HEK293 (cell line): ENCODE measurements at regions not wholly inside any gene's neighbourhood (a gene's known extent, or its start where the extent isn't known, plus 50 kb on each side); places are given as distances from the start of the nearest gene placed in this dataset.
A peak's percentile ranks its signal among the peaks of the same experiment; 100 is the strongest.

Experiments
- CTCF ChIA-PET: fragments of 350-600 bp; formaldehyde crosslinking; extraction: SDS; loops from one replicate; lab custom pipeline; 2021; ENCODE audit warnings: antibody characterized with exemption; lab: Yijun Ruan, JAX
- POLR2A ChIA-PET: fragments of 300-600 bp; formaldehyde crosslinking; extraction: SDS; loops from one replicate; lab custom pipeline; 2020; ENCODE audit warnings: antibody characterized with exemption, inconsistent platforms; lab: Yijun Ruan, JAX
- H3K27ac ChIP-seq: fragments of 200-500 bp; sonication (Bioruptor generic); 2 replicates; pipeline ENCODE4 v1.5.1; 2014; ENCODE audit warnings: low read depth, low read length, control low read depth, inconsistent platforms; ENCODE audit errors: extremely low read depth
- H3K36me3 ChIP-seq, 2 experiments: fragments of 200-500 bp in 1 of 2; sonication (Bioruptor generic) in 1 of 2; 1 replicate in 1 of 2; 2 replicates in 1 of 2; pipeline ENCODE4 v1.5.1; 2014 to 2017; ENCODE audit warnings: inconsistent platforms in 2 of 2, low read length in 2 of 2; ENCODE audit not compliant: control insufficient read depth in 2 of 2, insufficient read depth in 1 of 2
- H3K4me1 ChIP-seq: fragments of 200-500 bp; sonication (Bioruptor generic); 2 replicates; pipeline ENCODE4 v1.5.1; 2014; ENCODE audit warnings: mild to moderate bottlenecking, low read length, inconsistent platforms; ENCODE audit not compliant: control insufficient read depth, insufficient read depth
- H3K4me3 ChIP-seq: 2 replicates; pipeline ENCODE4 v1.5.1; 2011; ENCODE audit warnings: low read depth, mild to moderate bottlenecking, control low read depth, low read length, moderate library complexity
- H3K9me3 ChIP-seq: fragments of 200-500 bp; sonication (Bioruptor generic); 2 replicates; pipeline ENCODE4 v1.5.1; 2014; ENCODE audit warnings: low read depth, low read length, inconsistent platforms; ENCODE audit not compliant: control insufficient read depth, insufficient read depth
- KLF8 ChIP-seq: fragments of 450-650 bp; formaldehyde crosslinking; IDR thresholded peaks from 2 replicates; pipeline ENCODE4 v1.5.1; 2016; ENCODE audit warnings: missing biosample characterization, missing genetic modification characterization
- OSR2 ChIP-seq: fragments of 450-650 bp; formaldehyde crosslinking; IDR thresholded peaks from 2 replicates; pipeline ENCODE4 v1.5.1; 2016; ENCODE audit warnings: missing biosample characterization, missing genetic modification characterization
- REPIN1 ChIP-seq: fragments of 450-650 bp; formaldehyde crosslinking; IDR thresholded peaks from 2 replicates; pipeline ENCODE4 v1.5.1; 2017; ENCODE audit warnings: missing biosample characterization, missing genetic modification characterization, low read depth
- TRIM28 ChIP-seq: IDR thresholded peaks from 2 replicates; pipeline ENCODE4 v1.6.1; 2011; ENCODE audit warnings: low read length, control low read depth, borderline replicate concordance
- WT1 ChIP-seq: fragments of 450-650 bp; formaldehyde crosslinking; IDR thresholded peaks from 2 replicates; pipeline ENCODE4 v1.5.1; 2016; ENCODE audit warnings: missing biosample characterization, missing genetic modification characterization
- ZBTB7A ChIP-seq: fragments of 450-650 bp; formaldehyde crosslinking; IDR thresholded peaks from 2 replicates; pipeline ENCODE4 v1.5.1; 2016; ENCODE audit warnings: low read depth, missing biosample characterization, missing genetic modification characterization
- ZFP3 ChIP-seq: fragments of 450-650 bp; formaldehyde crosslinking; IDR thresholded peaks from 2 replicates; pipeline ENCODE4 v1.5.1; 2016; ENCODE audit warnings: low read depth, missing biosample characterization, missing genetic modification characterization
- ZFP69B ChIP-seq: fragments of 450-650 bp; formaldehyde crosslinking; IDR thresholded peaks from 2 replicates; pipeline ENCODE4 v1.5.1; 2016; ENCODE audit warnings: missing biosample characterization, missing genetic modification characterization
- ZNF114 ChIP-seq: fragments of 450-650 bp; formaldehyde crosslinking; IDR thresholded peaks from 2 replicates; pipeline ENCODE4 v1.5.0; 2017; ENCODE audit warnings: missing biosample characterization, missing genetic modification characterization
- ZNF169 ChIP-seq: fragments of 450-650 bp; formaldehyde crosslinking; IDR thresholded peaks from 2 replicates; pipeline ENCODE4 v1.5.1; 2016; ENCODE audit warnings: missing biosample characterization, missing genetic modification characterization
- ZNF202 ChIP-seq: fragments of 450-650 bp; formaldehyde crosslinking; IDR thresholded peaks from 2 replicates; pipeline ENCODE4 v1.5.1; 2016; ENCODE audit warnings: missing biosample characterization, missing genetic modification characterization, borderline replicate concordance
- ZNF214 ChIP-seq: fragments of 450-650 bp; formaldehyde crosslinking; IDR thresholded peaks from 2 replicates; pipeline ENCODE4 v1.5.1; 2017; ENCODE audit warnings: missing biosample characterization, mild to moderate bottlenecking, missing genetic modification characterization, borderline replicate concordance
- ZNF221 ChIP-seq: fragments of 450-650 bp; formaldehyde crosslinking; IDR thresholded peaks from 2 replicates; pipeline ENCODE4 v1.5.1; 2017; ENCODE audit warnings: missing biosample characterization, missing genetic modification characterization, borderline replicate concordance
- ZNF23 ChIP-seq: fragments of 450-650 bp; formaldehyde crosslinking; IDR thresholded peaks from 2 replicates; pipeline ENCODE4 v1.5.1; 2016; ENCODE audit warnings: missing biosample characterization, missing genetic modification characterization, borderline replicate concordance
- ZNF366 ChIP-seq: fragments of 450-650 bp; formaldehyde crosslinking; conservative IDR thresholded peaks from 2 replicates; pipeline ENCODE4 v1.5.1; 2016; ENCODE audit warnings: missing biosample characterization, missing genetic modification characterization
- ZNF404 ChIP-seq: fragments of 450-650 bp; formaldehyde crosslinking; IDR thresholded peaks from 2 replicates; pipeline ENCODE4 v1.5.1; 2017; ENCODE audit warnings: missing biosample characterization, missing genetic modification characterization
- ZNF416 ChIP-seq: fragments of 450-650 bp; formaldehyde crosslinking; IDR thresholded peaks from 2 replicates; pipeline ENCODE4 v1.5.1; 2016; ENCODE audit warnings: missing biosample characterization, missing genetic modification characterization
- ZNF571 ChIP-seq: fragments of 450-650 bp; formaldehyde crosslinking; IDR thresholded peaks from 2 replicates; pipeline ENCODE4 v1.5.0; 2017; ENCODE audit warnings: missing biosample characterization, missing genetic modification characterization
- ZNF596 ChIP-seq: fragments of 450-650 bp; IDR thresholded peaks from 2 replicates; pipeline ENCODE4 v1.5.0; 2018; ENCODE audit warnings: missing biosample characterization, mild to moderate bottlenecking, missing genetic modification characterization, moderate library complexity
- ZNF629 ChIP-seq: fragments of 450-650 bp; formaldehyde crosslinking; IDR thresholded peaks from 2 replicates; pipeline ENCODE4 v1.5.1; 2017; ENCODE audit warnings: missing biosample characterization, missing genetic modification characterization
- ZNF701 ChIP-seq: fragments of 450-650 bp; formaldehyde crosslinking; IDR thresholded peaks from 2 replicates; pipeline ENCODE4 v1.5.1; 2016; ENCODE audit warnings: missing biosample characterization, missing genetic modification characterization
- ZNF747 ChIP-seq: fragments of 450-650 bp; formaldehyde crosslinking; IDR thresholded peaks from 2 replicates; pipeline ENCODE4 v1.5.1; 2016; ENCODE audit warnings: missing biosample characterization, missing genetic modification characterization
- ZSCAN30 ChIP-seq: fragments of 450-650 bp; IDR thresholded peaks from 2 replicates; pipeline ENCODE4 v1.5.1; 2018; ENCODE audit warnings: missing biosample characterization, mild to moderate bottlenecking, missing genetic modification characterization, moderate library complexity
- TF ChIP-seq, protein P1 (sequence below): fragments of 450-650 bp; formaldehyde crosslinking; IDR thresholded peaks from 2 replicates; pipeline ENCODE4 v1.5.1; 2017; ENCODE audit warnings: missing biosample characterization, missing genetic modification characterization
- TF ChIP-seq, protein P2 (sequence below): fragments of 450-650 bp; formaldehyde crosslinking; IDR thresholded peaks from 2 replicates; pipeline ENCODE4 v1.5.1; 2016; ENCODE audit warnings: missing biosample characterization, missing genetic modification characterization
- TF ChIP-seq, protein P3 (sequence below): fragments of 450-650 bp; formaldehyde crosslinking; IDR thresholded peaks from 2 replicates; pipeline ENCODE4 v1.5.1; 2016; ENCODE audit warnings: missing biosample characterization, missing genetic modification characterization
- TF ChIP-seq, protein P4 (sequence below): fragments of 450-650 bp; formaldehyde crosslinking; IDR thresholded peaks from 2 replicates; pipeline ENCODE4 v1.5.1; 2016; ENCODE audit warnings: missing biosample characterization, missing genetic modification characterization
- TF ChIP-seq, protein P5 (sequence below): fragments of 450-650 bp; formaldehyde crosslinking; IDR thresholded peaks from 2 replicates; pipeline ENCODE4 v1.5.1; 2016; ENCODE audit warnings: missing biosample characterization, missing genetic modification characterization

DNA sequence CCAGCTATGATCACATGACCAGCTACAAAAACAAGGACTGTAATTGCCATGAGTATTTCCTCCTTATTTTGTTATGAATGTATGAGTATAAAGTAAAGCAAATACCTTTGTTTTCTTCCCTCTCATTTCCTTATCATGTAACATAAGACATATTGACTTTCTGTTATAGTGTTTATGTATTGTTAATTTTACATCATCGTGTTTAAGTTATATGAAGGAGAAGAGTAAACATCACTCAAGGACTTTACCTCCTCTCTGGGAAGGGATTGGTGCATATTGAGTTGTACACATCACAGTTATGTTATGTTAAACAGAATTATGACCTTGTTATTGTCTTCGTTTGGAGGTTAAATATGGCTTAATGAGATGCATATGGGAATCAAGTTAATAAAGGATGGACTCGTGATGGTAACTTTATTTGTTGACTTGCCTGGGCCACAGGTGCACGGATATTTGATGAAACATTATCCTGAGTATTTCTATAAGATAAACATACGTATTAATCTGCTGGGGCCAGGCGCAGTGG lies 57.3 kb upstream of the CNKSR3 start (continued):
- TF ChIP-seq, protein P1, sequence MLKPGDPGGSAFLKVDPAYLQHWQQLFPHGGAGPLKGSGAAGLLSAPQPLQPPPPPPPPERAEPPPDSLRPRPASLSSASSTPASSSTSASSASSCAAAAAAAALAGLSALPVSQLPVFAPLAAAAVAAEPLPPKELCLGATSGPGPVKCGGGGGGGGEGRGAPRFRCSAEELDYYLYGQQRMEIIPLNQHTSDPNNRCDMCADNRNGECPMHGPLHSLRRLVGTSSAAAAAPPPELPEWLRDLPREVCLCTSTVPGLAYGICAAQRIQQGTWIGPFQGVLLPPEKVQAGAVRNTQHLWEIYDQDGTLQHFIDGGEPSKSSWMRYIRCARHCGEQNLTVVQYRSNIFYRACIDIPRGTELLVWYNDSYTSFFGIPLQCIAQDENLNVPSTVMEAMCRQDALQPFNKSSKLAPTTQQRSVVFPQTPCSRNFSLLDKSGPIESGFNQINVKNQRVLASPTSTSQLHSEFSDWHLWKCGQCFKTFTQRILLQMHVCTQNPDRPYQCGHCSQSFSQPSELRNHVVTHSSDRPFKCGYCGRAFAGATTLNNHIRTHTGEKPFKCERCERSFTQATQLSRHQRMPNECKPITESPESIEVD: peak; percentile 65
- TF ChIP-seq, protein P2, sequence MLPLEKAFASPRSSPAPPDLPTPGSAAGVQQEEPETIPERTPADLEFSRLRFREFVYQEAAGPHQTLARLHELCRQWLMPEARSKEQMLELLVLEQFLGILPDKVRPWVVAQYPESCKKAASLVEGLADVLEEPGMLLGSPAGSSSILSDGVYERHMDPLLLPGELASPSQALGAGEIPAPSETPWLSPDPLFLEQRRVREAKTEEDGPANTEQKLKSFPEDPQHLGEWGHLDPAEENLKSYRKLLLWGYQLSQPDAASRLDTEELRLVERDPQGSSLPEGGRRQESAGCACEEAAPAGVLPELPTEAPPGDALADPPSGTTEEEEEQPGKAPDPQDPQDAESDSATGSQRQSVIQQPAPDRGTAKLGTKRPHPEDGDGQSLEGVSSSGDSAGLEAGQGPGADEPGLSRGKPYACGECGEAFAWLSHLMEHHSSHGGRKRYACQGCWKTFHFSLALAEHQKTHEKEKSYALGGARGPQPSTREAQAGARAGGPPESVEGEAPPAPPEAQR (tag by site-specific recombination): no peak
- no peak for TF ChIP-seq ZNF596 (tag by site-specific recombination)
- TF ChIP-seq ZNF202 (tag by site-specific recombination): no peak
- no peak for TF ChIP-seq ZBTB7A (tag by site-specific recombination)
- TF ChIP-seq ZFP69B (tag by site-specific recombination): no peak
- no peak for TF ChIP-seq ZSCAN30 (tag by site-specific recombination)
- peak; percentile 59 for TF ChIP-seq ZNF366 (tag by site-specific recombination)
- peak; percentile 51 for TF ChIP-seq OSR2 (tag by site-specific recombination)
- TF ChIP-seq ZNF404 (tag by site-specific recombination): no peak
- TF ChIP-seq ZNF169 (tag by site-specific recombination): no peak
- TF ChIP-seq KLF8 (tag by site-specific recombination): 0 out of 2 replicates have a peak, but pooled peaks have one; percentile 11
- TF ChIP-seq TRIM28: no peak
- no peak for TF ChIP-seq REPIN1 (tag by site-specific recombination)
- peak; percentile 36; the same call in 1 of the 2 replicates for TF ChIP-seq ZNF629
- TF ChIP-seq, protein P3, sequence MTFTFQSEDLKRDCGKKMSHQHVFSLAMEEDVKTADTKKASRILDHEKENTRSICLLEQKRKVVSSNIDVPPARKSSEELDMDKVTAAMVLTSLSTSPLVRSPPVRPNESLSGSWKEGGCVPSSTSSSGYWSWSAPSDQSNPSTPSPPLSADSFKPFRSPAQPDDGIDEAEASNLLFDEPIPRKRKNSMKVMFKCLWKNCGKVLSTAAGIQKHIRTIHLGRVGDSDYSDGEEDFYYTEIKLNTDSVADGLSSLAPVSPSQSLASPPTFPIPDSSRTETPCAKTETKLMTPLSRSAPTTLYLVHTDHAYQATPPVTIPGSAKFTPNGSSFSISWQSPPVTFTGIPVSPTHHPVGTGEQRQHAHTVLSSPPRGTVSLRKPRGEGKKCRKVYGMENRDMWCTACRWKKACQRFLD: no peak
- TF ChIP-seq ZNF114 (tag by site-specific recombination): no peak

DNA sequence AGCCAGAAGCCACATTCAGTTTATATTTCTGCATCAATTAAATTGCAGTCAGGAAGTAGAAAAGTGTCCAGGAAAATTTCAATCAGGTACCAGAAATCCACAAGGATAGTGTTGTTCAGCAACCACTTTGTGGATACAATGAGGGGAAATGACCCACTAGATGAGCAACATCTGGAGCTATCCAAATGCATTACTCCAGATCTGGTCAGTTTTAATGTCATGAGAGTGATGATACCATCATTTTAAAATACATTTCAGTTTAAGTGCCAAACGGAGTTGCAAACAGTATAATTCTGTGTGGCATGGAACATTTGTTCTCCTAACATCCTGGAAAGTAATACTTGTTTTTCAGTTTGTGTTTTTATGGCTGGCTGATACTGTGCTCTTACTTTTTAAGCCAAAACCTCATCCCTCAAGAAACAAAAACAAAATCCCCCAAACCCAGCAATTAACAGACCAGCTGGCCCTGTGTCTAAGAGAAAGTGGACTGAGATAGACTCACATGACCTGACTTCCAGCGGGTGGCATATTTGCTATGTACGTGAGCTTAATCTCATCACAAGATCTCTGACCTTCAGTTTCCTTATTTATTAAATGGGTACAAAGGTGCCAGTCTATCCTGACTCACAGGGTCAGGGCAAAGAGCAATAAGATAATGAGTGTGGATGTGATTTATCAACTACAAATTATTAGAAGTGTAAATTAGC lies 58.8 kb upstream of the CNKSR3 start:
- Histone ChIP-seq H3K4me3 (no peak overlapping the region), H3K4me1 (peaks cover 6% of the 10 kb centered on the region; the same call in 1 of the 2 replicates), H3K27ac (no peak overlapping the region), H3K36me3 (no peaks in the 10 kb centered on the region), H3K9me3 (no peaks in the 10 kb centered on the region)
- CTCF ChIA-PET: interaction anchor here (1.2 kb wide), 1 partner anchor 8 kb away, joined by 3 read pairs; no protein-coding TSS in a partner anchor
- POLR2A ChIA-PET: no interaction called here
- TF ChIP-seq, protein P4, sequence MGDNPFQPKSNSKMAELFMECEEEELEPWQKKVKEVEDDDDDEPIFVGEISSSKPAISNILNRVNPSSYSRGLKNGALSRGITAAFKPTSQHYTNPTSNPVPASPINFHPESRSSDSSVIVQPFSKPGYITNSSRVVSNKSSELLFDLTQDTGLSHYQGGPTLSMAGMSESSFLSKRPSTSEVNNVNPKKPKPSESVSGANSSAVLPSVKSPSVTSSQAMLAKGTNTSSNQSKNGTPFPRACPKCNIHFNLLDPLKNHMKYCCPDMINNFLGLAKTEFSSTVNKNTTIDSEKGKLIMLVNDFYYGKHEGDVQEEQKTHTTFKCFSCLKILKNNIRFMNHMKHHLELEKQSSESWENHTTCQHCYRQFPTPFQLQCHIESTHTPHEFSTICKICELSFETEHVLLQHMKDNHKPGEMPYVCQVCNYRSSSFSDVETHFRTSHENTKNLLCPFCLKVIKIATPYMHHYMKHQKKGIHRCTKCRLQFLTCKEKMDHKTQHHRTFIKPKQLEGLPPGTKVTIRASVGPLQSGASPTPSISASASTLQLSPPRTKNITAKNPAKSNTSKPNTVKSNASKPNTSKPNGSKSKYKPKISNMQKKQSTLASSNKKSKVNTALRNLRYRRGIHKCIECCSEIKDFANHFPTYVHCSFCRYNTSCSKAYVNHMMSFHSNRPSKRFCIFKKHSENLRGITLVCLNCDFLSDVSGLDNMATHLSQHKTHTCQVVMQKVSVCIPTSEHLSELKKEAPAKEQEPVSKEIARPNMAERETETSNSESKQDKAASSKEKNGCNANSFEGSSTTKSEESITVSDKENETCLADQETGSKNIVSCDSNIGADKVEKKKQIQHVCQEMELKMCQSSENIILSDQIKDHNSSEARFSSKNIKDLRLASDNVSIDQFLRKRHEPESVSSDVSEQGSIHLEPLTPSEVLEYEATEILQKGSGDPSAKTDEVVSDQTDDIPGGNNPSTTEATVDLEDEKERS (tag by site-specific recombination): no peak
- no peak for TF ChIP-seq ZNF571 (tag by site-specific recombination)
- TF ChIP-seq ZNF23 (tag by site-specific recombination): no peak
- no peak for TF ChIP-seq ZBTB7A (tag by site-specific recombination)
- TF ChIP-seq ZNF214 (tag by site-specific recombination): no peak
- no peak for TF ChIP-seq WT1 (tag by site-specific recombination)
- TF ChIP-seq ZFP3 (tag by site-specific recombination): no peak
- TF ChIP-seq ZNF221 (tag by site-specific recombination): no peak
- no peak for TF ChIP-seq ZNF701
- TF ChIP-seq, protein P5, sequence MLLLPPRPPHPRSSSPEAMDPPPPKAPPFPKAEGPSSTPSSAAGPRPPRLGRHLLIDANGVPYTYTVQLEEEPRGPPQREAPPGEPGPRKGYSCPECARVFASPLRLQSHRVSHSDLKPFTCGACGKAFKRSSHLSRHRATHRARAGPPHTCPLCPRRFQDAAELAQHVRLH (tag by site-specific recombination): no peak
- TF ChIP-seq ZNF747: no peak
- TF ChIP-seq ZNF416 (tag by site-specific recombination): no peak
